Muscle of arm (tissue), 1 donor: ENCODE measurements at regions not wholly inside any gene's neighbourhood (a gene's known extent, or its start where the extent isn't known, plus 50 kb on each side); places are given as distances from the start of the nearest gene placed in this dataset.

Experiments
- DNase-seq: peaks from one replicate; pipeline ENCODE4 v3.0.0-alpha.2; 2013

DNA sequence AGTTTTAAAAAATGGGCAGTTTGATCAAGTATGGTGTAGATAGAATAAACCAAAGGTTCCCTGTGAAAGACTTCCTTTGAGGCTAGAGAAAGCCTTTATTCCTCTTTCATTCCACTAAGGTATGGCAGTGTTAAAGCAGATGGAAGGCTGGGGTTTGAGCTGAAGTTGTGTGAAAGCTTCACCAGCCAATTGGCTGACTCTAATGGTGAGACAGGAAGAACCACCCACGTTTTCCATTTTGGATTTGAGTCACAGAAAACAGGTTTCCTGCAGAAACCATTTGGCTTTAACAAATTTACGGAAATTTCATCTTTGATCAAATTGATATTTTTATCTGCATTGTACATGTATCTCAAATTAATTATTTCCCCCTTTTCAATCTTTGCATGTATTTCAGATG is 455.0 kb downstream of the PCNX1 start:
- no peak for DNase-seq

GRCh38 chr14:71362920-71363584 is 455.8 kb downstream of the PCNX1 start:
- peak; percentile 70 for DNase-seq

- no peak for DNase-seq
Observed at GRCh38 chr14:71363946-71364925, 457.0 kb downstream of the PCNX1 start.

DNA sequence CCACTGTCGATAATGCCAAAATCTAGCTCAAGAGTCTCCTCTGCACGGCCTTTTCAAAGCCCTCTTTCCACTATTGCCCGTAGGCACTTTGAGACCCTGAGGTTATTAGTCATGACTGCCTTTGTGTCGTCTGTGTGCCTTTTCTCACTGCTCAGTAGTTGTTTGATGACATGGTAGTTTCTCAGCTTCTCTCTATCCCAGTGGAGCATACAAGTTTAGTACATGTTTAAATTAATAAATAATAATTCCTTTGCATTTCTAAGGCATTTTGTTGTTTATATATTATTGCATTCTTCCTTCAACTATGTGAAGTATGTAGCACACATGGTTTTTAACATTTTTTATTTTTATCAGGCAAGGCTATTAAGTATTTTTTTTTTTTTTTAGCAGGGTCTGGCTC is 458.1 kb downstream of the PCNX1 start:
- DNase-seq = no peak

DNA sequence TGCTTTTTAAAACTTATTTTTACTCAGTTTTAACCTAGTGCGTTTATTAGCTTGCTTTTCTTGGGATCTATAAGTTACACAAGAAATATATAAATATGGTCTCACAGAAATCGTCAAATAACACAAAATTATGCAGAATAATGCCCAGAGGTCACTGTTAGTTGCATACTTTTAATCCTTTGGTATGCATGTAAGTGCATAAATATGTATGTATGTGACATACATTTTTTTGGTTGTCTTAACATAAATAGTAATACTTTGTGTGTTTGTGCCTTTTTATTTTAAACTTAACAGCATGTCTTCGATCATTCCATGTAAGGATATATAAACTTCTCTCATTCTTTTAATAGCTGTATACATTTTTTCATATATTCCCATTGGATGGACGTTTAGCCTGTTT is 459.6 kb downstream of the PCNX1 start:
- no peak for DNase-seq

DNA sequence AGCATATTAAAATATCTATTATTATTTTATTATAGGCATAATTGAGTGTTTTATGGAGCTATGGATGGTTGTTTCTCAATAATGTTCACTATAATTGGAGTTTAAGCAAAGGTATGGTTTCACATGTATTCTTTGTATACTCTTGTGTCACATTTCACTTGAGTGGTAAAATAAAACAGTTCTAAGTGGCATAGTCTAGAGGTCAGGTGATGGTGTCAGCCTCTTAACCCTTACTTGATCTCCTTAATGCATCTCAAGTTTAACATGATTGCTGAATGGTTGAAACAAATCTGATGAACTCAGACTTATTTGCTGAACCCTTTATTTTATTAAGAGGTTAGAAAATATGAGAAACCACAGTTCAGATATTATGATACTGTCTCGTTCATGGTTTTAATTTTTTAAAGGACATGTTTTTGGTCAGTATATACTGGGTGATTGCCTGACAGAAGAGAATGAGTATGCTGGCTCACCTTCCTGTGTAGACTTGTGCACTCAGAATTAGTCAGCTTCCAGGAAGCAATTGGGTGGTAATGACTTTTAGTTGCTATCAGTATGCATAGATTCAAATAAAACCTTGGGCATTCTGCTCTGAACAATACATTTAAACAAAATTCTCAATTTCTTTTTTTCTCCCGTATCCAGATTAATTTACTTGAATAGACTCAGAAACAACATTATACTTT is 464.6 kb downstream of the PCNX1 start:
- DNase-seq = no peak

DNA sequence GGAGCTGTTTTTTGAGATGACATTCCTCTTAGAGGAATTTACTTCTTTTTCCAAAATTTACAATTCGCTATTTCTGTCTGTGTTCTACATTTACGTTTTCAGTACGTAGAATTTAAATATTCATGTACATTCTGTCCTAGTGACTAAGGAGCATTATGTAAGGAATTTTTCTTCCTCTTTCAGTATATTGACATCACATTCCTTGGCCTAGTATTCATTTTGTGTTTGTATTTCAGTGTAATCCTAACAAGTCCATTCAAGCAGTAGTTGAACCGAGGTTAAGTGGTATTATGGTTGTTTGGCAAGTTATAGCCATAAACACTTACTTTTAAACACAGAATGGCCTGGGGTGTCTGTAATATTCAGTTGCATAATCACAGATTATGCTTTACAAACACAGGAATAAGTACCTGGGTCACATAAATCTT is 465.2 kb downstream of the PCNX1 start:
- DNase-seq = no peak

GRCh38 chr14:71373773-71374172 is 466.5 kb downstream of the PCNX1 start:
- no peak for DNase-seq

GRCh38 chr14:71374989-71375388 is 467.7 kb downstream of the PCNX1 start:
- DNase-seq = no peak

GRCh38 chr14:71377099-71377498 is 469.8 kb downstream of the PCNX1 start:
- DNase-seq = no peak

- no peak for DNase-seq
Observed at GRCh38 chr14:71380271-71380670, 473.0 kb downstream of the PCNX1 start.

GRCh38 chr14:71381814-71382213 is 474.6 kb downstream of the PCNX1 start:
- DNase-seq = no peak

DNA sequence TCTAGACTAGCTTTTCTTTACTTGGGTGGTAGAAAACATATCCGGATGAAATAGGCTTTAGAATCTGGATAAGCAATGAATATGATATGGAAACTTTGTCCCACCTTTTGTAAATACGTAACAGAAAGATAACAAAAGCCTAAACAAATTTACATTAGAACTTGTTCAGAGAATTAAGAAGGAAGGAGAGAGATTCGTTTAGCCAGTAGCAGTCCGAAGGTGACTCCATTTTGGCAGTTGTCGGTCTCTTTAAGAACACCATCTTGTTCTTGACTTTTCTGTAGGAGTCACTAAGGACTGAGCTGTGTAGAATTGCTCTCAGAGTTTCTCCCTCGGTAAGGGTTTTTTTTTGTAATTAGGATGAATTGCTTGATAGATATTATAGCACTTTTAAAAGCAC is 475.1 kb downstream of the PCNX1 start:
- no peak for DNase-seq

DNA sequence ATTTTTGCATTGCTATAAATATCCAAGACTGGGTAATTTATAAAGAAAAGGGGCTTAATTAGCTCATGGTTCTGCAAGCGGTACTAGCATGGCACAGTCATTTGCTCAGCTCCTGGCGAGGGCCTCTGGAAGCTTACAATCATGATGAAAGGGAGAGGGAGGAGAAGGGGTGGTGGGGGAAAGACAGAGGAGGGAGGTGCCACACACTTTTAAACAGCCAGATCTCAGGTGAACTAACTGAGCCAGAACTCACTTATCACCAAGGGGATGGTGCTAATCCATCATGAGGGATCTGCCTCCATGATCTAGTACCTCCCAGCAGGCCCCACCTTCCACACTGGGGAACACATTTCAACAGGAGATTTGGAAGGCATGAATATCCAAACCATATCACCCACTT is 476.3 kb downstream of the PCNX1 start:
- DNase-seq = no peak

- DNase-seq = no peak
Observed at GRCh38 chr14:71384007-71384845, 477.0 kb downstream of the PCNX1 start.

DNA sequence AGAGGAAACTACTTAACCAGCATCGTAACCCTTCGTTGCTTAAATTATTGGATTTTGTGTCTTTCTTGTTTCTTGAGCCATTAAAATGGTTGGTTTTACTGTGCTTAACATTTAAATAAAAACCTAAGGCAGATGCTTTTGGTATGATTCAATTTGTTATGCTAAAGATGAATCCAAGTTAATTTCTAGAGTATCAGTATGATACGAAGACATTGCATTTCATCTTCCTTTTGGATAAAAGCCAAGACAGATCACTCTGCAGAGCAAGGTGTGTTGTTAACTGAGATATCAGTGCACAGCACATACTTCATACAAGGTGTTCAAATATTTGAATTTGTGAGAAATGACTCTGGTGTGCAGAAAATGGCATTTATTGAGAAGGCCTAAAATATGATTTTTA is 480.5 kb downstream of the PCNX1 start:
- no peak for DNase-seq

DNA sequence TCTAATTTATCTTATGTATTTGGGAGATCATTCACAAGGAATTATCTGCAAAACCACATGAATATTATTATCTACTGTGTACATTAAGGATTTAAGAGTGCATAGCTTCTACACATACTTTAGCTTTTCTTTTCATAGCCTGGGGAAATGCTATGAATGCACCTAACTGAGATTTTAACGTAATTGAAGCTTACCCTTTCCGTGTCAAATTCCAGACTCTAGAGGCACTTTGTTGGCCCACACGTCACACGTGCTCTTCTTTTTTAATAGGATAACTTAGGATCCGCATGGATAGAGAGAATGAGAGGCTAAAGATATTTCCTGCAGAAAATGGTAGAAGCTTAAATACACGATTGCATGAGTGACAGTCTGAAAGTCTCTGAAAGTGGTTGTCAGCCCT is 481.1 kb downstream of the PCNX1 start:
- no peak for DNase-seq

GRCh38 chr14:71388862-71389261 is 481.6 kb downstream of the PCNX1 start:
- no peak for DNase-seq

GRCh38 chr14:71394386-71394785 is 487.1 kb downstream of the PCNX1 start:
- no peak for DNase-seq

GRCh38 chr14:71395151-71395604 is 487.9 kb downstream of the PCNX1 start:
- no peak for DNase-seq

DNA sequence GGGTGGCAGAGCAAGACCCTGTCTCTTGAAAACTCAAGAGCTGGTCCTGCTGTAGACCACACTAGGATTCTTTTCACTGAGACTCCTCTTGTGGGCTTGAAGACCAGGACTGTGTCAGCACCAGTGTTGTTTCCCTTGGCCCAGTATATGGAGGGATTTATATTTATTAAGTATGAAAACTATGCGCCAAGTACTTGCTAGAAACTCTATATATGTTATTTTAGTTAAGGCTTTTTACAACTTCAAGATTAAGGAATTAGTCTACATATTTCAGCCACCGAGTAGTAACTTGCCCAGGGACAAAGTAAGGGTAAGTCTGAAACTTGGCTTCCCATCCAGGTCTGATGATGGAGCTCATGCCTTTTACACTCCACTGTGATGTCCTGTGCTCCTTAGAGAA is 488.4 kb downstream of the PCNX1 start:
- no peak for DNase-seq
